Neural cell (in vitro differentiated cells): ENCODE measurements at regions not wholly inside any gene's neighbourhood (a gene's known extent, or its start where the extent isn't known, plus 50 kb on each side); places are given as distances from the start of the nearest gene placed in this dataset.

Experiments
- POLR2AphosphoS5 ChIP-seq: IDR thresholded peaks from 2 replicates; pipeline ENCODE4 v1.6.1; 2012
- TF ChIP-seq, protein P1 (sequence below): fragments of 450-650 bp; IDR thresholded peaks from 2 replicates; pipeline ENCODE4 v1.5.1; 2014; ENCODE audit warnings: antibody characterized with exemption, mild to moderate bottlenecking, moderate library complexity; ENCODE audit not compliant: poor library complexity, severe bottlenecking

DNA sequence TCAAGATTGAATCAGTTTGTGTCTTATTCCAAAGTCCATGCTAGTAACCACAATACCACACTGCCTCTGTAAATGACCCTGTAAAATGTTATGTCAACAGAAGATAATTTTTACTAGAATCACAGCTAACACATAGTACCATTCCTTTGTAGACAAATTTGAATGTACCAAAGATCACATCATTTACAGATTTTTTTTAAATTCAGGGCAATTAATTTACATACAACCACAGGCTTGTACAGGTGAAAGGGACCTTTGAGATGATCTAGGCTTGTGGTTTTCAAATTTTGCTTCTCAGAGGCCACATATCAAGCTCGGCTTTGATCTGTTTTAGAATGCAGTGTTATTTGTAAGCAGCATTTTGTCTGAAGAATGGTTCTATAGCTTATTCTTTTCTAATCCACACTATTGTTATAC, 63.8 kb upstream of the PPM1B start:
- no peak for TF ChIP-seq POLR2AphosphoS5
- TF ChIP-seq, protein P1, sequence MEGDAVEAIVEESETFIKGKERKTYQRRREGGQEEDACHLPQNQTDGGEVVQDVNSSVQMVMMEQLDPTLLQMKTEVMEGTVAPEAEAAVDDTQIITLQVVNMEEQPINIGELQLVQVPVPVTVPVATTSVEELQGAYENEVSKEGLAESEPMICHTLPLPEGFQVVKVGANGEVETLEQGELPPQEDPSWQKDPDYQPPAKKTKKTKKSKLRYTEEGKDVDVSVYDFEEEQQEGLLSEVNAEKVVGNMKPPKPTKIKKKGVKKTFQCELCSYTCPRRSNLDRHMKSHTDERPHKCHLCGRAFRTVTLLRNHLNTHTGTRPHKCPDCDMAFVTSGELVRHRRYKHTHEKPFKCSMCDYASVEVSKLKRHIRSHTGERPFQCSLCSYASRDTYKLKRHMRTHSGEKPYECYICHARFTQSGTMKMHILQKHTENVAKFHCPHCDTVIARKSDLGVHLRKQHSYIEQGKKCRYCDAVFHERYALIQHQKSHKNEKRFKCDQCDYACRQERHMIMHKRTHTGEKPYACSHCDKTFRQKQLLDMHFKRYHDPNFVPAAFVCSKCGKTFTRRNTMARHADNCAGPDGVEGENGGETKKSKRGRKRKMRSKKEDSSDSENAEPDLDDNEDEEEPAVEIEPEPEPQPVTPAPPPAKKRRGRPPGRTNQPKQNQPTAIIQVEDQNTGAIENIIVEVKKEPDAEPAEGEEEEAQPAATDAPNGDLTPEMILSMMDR = no peak
